Natural killer cell treated with Interleukin-12 subunit alpha and Interleukin-12 subunit beta and Interleukin-15 and Interleukin-18, amount 100 ng/mL, for 72 hours (primary cell): ENCODE measurements at regions not wholly inside any gene's neighbourhood (a gene's known extent, or its start where the extent isn't known, plus 50 kb on each side); places are given as distances from the start of the nearest gene placed in this dataset.

Experiments used
- ATAC-seq, 2 donors: fragments of 150-1000 bp; cut with Tn5 transposase in 1 of 2; sonication (Bioruptor Pico), chemical (Tn5 transposase) in 1 of 2; 2 replicates each; pipeline ENCODE4 v1.10.0; 2021
- DNase-seq: peaks from one replicate; pipeline ENCODE4 v3.0.0; 2022; ENCODE audit warnings: low spot score
- H3K27ac Mint-ChIP-seq, 2 donors: 1 replicate in 1 of 2; 2 replicates in 1 of 2; pipeline ENCODE4 v1.8.0; 2022; ENCODE audit warnings: mixed read lengths in 2 of 2, mild to moderate bottlenecking in 1 of 2, moderate library complexity in 1 of 2
- H3K27me3 Mint-ChIP-seq, 2 donors: 1 replicate in 1 of 2; 2 replicates in 1 of 2; pipeline ENCODE4 v1.8.0; 2022; ENCODE audit warnings: mixed read lengths in 2 of 2
- H3K36me3 Mint-ChIP-seq: one replicate; pipeline ENCODE4 v1.8.0; 2022; ENCODE audit warnings: mixed read lengths
- H3K4me1 Mint-ChIP-seq, 2 donors: 1 replicate in 1 of 2; 2 replicates in 1 of 2; pipeline ENCODE4 v1.8.0; 2022; ENCODE audit warnings: low read depth in 2 of 2, mixed read lengths in 2 of 2, mild to moderate bottlenecking in 1 of 2
- H3K4me3 Mint-ChIP-seq: one replicate; pipeline ENCODE4 v1.8.0; 2022; ENCODE audit warnings: mixed read lengths
- H3K9me3 Mint-ChIP-seq: 2 replicates; pipeline ENCODE4 v1.8.0; 2022; ENCODE audit warnings: mixed read lengths

DNA sequence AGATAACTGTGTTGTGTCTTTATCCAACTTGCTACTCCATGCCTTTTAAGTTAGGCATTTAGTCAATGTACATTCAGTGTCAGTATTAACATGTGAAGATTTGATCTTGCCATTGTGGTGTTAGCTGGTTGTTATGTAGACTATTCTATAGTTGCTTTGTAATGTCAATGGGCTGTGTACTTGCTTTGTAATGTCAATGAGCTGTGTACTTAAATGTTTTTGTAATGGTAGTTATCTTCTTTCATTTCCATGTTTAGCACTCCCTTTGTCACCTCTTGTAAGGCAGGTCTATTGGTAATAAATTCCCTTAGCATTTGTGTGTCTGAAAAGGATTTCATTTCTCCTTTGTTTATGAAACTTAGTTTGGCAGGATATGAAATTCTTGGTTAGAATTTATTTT lies 53.4 kb downstream of the MC4R start:
- H3K27me3 Mint-ChIP-seq, result no peaks in the 10 kb centered on the region
- no peak overlapping the region for H3K4me3 Mint-ChIP-seq
- H3K27ac Mint-ChIP-seq, result no peak overlapping the region
- ATAC-seq (no peak), DNase-seq (no peak)
- H3K9me3 Mint-ChIP-seq, result peaks cover 15% of the 10 kb centered on the region
- no peaks in the 10 kb centered on the region for H3K36me3 Mint-ChIP-seq
- H3K4me1 Mint-ChIP-seq, result no peaks in the 10 kb centered on the region

DNA sequence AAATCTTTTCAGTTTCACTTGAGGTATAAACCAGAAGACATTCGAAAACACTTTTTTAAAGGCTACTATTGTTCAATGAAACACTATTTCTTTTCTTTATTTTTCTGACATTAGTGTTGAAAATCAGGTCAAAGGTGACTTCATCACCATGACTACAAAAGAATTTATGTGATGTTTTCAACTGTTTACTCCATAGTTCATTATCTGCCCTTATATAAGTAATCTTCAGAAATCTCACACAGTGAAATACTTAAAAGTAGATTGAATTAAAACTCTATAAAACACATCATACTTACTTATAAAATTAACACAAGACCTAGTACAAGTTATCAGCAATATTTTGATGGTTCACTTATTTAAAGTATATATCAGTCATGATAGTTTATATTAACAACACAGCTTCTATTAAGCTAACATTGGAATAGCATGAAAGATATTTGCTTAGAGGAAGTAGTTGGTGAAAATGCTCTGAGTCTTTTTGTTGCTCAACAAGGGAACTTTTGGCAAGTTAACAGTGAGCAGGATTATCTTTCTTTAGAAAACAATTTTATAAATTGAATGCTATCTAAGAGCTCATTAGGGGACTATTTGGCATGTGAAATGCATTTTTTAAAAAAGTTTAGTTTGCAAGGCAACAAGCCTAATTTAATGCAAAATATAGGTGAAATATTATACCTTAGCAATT lies 60.8 kb downstream of the MC4R start:
- no peak for DNase-seq
- no peak overlapping the region for H3K4me3 Mint-ChIP-seq
- H3K27me3 Mint-ChIP-seq, result no peaks in the 10 kb centered on the region
- no peaks in the 10 kb centered on the region for H3K36me3 Mint-ChIP-seq
- H3K9me3 Mint-ChIP-seq, result peaks cover 11% of the 10 kb centered on the region
- no peak for ATAC-seq
- no peaks in the 10 kb centered on the region for H3K4me1 Mint-ChIP-seq
- H3K27ac Mint-ChIP-seq, result no peak overlapping the region

- Mint-ChIP-seq H3K27me3 (no peaks in the 10 kb centered on the region), H3K9me3 (peaks cover 7% of the 10 kb centered on the region), H3K4me3 (no peak overlapping the region), H3K36me3 (no peaks in the 10 kb centered on the region), H3K4me1 (no peaks in the 10 kb centered on the region), H3K27ac (no peak overlapping the region)
- ATAC-seq, result no peak
- no peak for DNase-seq
Observed at GRCh38 chr18:60295674-60296073, 76.9 kb downstream of the MC4R start.

GRCh38 chr18:60292186-60292585 lies 80.4 kb downstream of the MC4R start:
- H3K27me3 Mint-ChIP-seq, result no peaks in the 10 kb centered on the region
- DNase-seq (no peak), ATAC-seq (no peak)
- peaks cover 2% of the 10 kb centered on the region for H3K9me3 Mint-ChIP-seq
- H3K36me3 Mint-ChIP-seq, result no peaks in the 10 kb centered on the region
- no peak overlapping the region for H3K27ac Mint-ChIP-seq
- no peak overlapping the region for H3K4me3 Mint-ChIP-seq
- no peaks in the 10 kb centered on the region for H3K4me1 Mint-ChIP-seq

DNA sequence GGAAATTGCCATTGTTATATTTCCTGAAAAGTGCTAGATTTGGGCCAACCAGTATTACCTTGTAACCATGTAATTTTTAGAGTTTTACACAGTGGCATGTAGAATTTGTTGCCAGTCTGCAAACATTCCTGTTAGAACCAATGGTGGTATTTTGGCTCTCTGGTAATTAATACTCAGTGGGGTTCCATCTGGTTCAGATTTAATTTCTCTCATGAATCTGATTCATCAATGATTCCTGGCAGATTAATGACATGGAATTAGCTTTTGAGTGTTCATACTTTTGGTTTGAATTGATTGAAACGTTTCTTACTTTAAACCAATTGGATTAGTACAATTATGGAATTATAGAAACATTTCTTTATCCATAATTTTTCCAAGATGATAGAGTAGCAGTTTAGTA lies 93.2 kb downstream of the MC4R start:
- Mint-ChIP-seq H3K27ac (no peak overlapping the region), H3K36me3 (no peaks in the 10 kb centered on the region), H3K4me1 (no peaks in the 10 kb centered on the region), H3K27me3 (no peaks in the 10 kb centered on the region), H3K4me3 (no peak overlapping the region), H3K9me3 (peaks cover 3% of the 10 kb centered on the region)
- no peak for ATAC-seq
- DNase-seq, result no peak

GRCh38 chr18:60277855-60278480 lies 94.6 kb downstream of the MC4R start:
- no peak for ATAC-seq
- no peaks in the 10 kb centered on the region for H3K27me3 Mint-ChIP-seq

DNA sequence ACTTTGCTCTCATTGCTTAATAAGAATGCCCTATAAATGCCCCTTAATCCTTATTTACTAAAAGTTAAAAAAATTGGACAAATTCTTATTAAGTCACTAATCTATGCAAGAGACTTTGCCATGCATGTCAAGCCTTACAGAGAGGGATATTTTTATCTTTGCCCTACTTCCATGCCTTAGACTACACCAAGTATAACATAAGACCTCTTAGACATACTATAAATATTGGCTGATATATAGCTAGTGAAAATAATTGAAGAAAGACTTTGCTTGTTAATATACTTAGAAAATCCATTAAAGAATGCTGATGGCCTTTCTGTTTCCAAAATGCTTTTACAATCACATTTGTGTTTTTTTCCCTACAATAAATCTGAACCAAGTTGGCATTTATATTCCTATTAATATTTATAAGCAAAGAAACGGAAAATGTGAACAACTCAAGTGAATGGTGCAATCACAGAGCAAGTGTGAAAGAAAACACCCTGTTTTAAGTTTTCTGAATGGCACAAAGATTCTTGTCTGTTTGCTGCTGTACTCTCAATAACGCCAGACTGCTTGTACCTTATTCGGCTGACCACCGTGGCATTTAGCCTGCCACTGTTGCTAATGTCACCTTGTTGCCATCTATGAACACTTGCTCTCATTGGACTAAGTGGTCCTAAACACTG lies 105.0 kb downstream of the MC4R start:
- Mint-ChIP-seq H3K9me3 (peaks cover 3% of the 10 kb centered on the region), H3K27ac (no peak overlapping the region), H3K4me1 (no peaks in the 10 kb centered on the region), H3K36me3 (no peaks in the 10 kb centered on the region), H3K27me3 (no peaks in the 10 kb centered on the region), H3K4me3 (no peak overlapping the region)
- ATAC-seq, result no peak
- no peak for DNase-seq

More at GRCh38 chr18:60277855-60278480, 94.6 kb downstream of the MC4R start:
- DNase-seq, result no peak
- Mint-ChIP-seq H3K27ac (no peak overlapping the region), H3K4me1 (no peaks in the 10 kb centered on the region), H3K4me3 (no peak overlapping the region), H3K36me3 (no peaks in the 10 kb centered on the region), H3K9me3 (peaks cover 3% of the 10 kb centered on the region)

DNA sequence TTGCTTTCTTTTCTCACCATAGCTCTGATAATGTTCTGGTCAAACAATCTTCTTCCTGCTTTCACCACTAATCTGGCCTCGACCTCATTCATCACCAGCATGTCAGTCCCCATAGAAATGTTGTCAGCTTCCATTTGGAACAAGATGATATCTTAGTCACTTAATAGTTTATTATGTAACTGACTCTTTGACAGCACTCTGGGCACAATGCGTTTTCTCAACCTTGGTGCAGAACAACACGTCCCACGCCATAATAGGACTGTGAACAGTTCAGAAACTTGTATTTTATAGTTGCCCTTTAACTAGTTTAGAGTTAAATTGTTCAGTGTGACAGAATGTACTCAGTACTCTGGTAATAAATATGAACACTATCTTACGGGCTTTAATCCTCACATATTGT lies 106.0 kb downstream of the MC4R start:
- no peaks in the 10 kb centered on the region for H3K27me3 Mint-ChIP-seq

GRCh38 chr18:60259052-60259681 lies 113.4 kb downstream of the MC4R start:
- Mint-ChIP-seq H3K27me3 (no peaks in the 10 kb centered on the region), H3K36me3 (no peaks in the 10 kb centered on the region), H3K9me3 (peaks cover 21% of the 10 kb centered on the region), H3K27ac (no peak overlapping the region), H3K4me1 (no peaks in the 10 kb centered on the region), H3K4me3 (no peak overlapping the region)
- no peak for ATAC-seq
- DNase-seq, result no peak

More for the DNA sequence above, 106.0 kb downstream of the MC4R start:
- Mint-ChIP-seq H3K4me1 (no peaks in the 10 kb centered on the region), H3K9me3 (peaks cover 9% of the 10 kb centered on the region), H3K36me3 (no peaks in the 10 kb centered on the region), H3K27ac (no peak overlapping the region), H3K4me3 (no peak overlapping the region)
- ATAC-seq (no peak), DNase-seq (no peak)

DNA sequence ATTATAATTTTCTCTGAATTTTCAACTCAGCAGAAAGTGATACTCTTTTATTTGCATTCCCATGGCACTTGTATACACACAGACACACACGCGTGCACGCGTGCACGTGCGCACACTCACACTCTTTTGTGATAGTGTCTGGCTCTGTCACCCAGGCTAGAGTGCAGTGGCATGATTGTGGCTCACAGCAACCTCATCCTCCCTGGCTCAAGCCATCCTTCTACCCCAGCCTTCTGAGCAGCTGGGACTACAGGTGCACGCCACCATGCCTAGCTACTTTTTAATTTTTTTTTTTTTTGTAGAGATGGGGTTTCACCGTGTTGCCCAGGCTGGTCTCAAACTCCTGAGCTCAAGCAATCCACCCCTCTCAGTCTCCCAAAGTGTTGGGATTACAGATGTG lies 123.2 kb downstream of the MC4R start:
- no peak overlapping the region for H3K4me3 Mint-ChIP-seq
- no peak for ATAC-seq
- H3K27ac Mint-ChIP-seq, result no peak overlapping the region
- DNase-seq, result no peak
- peaks cover 5% of the 10 kb centered on the region for H3K36me3 Mint-ChIP-seq
- no peaks in the 10 kb centered on the region for H3K9me3 Mint-ChIP-seq
- no peaks in the 10 kb centered on the region for H3K27me3 Mint-ChIP-seq
- H3K4me1 Mint-ChIP-seq, result no peaks in the 10 kb centered on the region

- Mint-ChIP-seq H3K27ac (no peak overlapping the region), H3K4me3 (no peak overlapping the region), H3K36me3 (peaks cover 5% of the 10 kb centered on the region), H3K27me3 (no peaks in the 10 kb centered on the region), H3K9me3 (peaks cover under 1% of the 10 kb centered on the region), H3K4me1 (no peaks in the 10 kb centered on the region)
- DNase-seq (no peak), ATAC-seq (no peak)
Observed at GRCh38 chr18:60248336-60249330, 123.9 kb downstream of the MC4R start.

- Mint-ChIP-seq H3K27ac (no peak overlapping the region), H3K36me3 (no peaks in the 10 kb centered on the region)
Observed at GRCh38 chr18:60247103-60247502, 125.5 kb downstream of the MC4R start.

GRCh38 chr18:60246606-60247005 lies 126.0 kb downstream of the MC4R start:
- H3K36me3 Mint-ChIP-seq, result no peaks in the 10 kb centered on the region
- H3K27me3 Mint-ChIP-seq, result no peaks in the 10 kb centered on the region
- no peak for ATAC-seq
- H3K9me3 Mint-ChIP-seq, result peaks cover 7% of the 10 kb centered on the region
- H3K4me1 Mint-ChIP-seq, result no peaks in the 10 kb centered on the region
- H3K27ac Mint-ChIP-seq, result no peak overlapping the region
- no peak overlapping the region for H3K4me3 Mint-ChIP-seq
- DNase-seq, result no peak

More at GRCh38 chr18:60247103-60247502, 125.5 kb downstream of the MC4R start:
- Mint-ChIP-seq H3K4me3 (no peak overlapping the region), H3K27me3 (no peaks in the 10 kb centered on the region), H3K4me1 (no peaks in the 10 kb centered on the region), H3K9me3 (peaks cover 7% of the 10 kb centered on the region)
- DNase-seq, result no peak
- no peak for ATAC-seq
